OCI-LY7 (cell line): ENCODE measurements at regions not wholly inside any gene's neighbourhood (a gene's known extent, or its start where the extent isn't known, plus 50 kb on each side); places are given as distances from the start of the nearest gene placed in this dataset.

Source experiments
- EZH2phosphoT487 ChIP-seq: fragments of 200-600 bp; sonication (generic); IDR thresholded peaks from 2 replicates; pipeline ENCODE4 v1.6.1; 2018; ENCODE audit warnings: low read depth, borderline replicate concordance, mild to moderate bottlenecking, mixed run types, antibody characterized with exemption, low read length, moderate library complexity, mixed read lengths
- TF ChIP-seq, protein P1 (sequence below): fragments of 200-600 bp; sonication (generic); conservative IDR thresholded peaks from 2 replicates; pipeline ENCODE4 v1.5.1; 2014; ENCODE audit warnings: mild to moderate bottlenecking, antibody characterized with exemption, low read length, moderate library complexity, mixed read lengths

GRCh38 chr2:220053919-220054318 is 426.5 kb downstream of the SLC4A3 start:
- TF ChIP-seq, protein P1, sequence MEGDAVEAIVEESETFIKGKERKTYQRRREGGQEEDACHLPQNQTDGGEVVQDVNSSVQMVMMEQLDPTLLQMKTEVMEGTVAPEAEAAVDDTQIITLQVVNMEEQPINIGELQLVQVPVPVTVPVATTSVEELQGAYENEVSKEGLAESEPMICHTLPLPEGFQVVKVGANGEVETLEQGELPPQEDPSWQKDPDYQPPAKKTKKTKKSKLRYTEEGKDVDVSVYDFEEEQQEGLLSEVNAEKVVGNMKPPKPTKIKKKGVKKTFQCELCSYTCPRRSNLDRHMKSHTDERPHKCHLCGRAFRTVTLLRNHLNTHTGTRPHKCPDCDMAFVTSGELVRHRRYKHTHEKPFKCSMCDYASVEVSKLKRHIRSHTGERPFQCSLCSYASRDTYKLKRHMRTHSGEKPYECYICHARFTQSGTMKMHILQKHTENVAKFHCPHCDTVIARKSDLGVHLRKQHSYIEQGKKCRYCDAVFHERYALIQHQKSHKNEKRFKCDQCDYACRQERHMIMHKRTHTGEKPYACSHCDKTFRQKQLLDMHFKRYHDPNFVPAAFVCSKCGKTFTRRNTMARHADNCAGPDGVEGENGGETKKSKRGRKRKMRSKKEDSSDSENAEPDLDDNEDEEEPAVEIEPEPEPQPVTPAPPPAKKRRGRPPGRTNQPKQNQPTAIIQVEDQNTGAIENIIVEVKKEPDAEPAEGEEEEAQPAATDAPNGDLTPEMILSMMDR, result peak; percentile 61
- no peak for TF ChIP-seq EZH2phosphoT487
